Right lobe of liver (tissue), 6 donors: ENCODE measurements at regions not wholly inside any gene's neighbourhood (a gene's known extent, or its start where the extent isn't known, plus 50 kb on each side); places are given as distances from the start of the nearest gene placed in this dataset.
A peak's percentile ranks its signal among the peaks of the same experiment; 100 is the strongest.

Experiments
- ATAC-seq, 4 donors: fragments of 200-7000 bp; cut with Tn5 transposase; one replicate each; pipeline ENCODE4 v1.9.1; 2020; ENCODE audit warnings: mild to moderate bottlenecking in 4 of 4, moderate library complexity in 4 of 4
- DNase-seq, 3 donors: peaks; one replicate each; pipeline ENCODE4 v3.0.0-alpha.2; 2020
- H3K27ac ChIP-seq, 3 donors: fragments of 200-600 bp; one replicate each; pipeline ENCODE4 v1.8.0; 2022
- H3K27me3 ChIP-seq, 2 donors: fragments of 200-600 bp; one replicate each; pipeline ENCODE4 v1.8.0; 2022
- H3K36me3 ChIP-seq, 4 donors: fragments of 200-600 bp; sonication (generic) in 1 of 4; one replicate each; pipeline versions ENCODE4 v1.5.1 to v1.8.0; 2017 to 2022; ENCODE audit warnings: control low read depth in 1 of 4
- H3K4me1 ChIP-seq, 4 donors: fragments of 200-600 bp; sonication (generic) in 1 of 4; one replicate each; pipeline versions ENCODE4 v1.5.1 to v1.8.0; 2017 to 2022; ENCODE audit warnings: control low read depth in 1 of 4
- H3K4me3 ChIP-seq, 3 donors: fragments of 200-600 bp; one replicate each; pipeline ENCODE4 v1.8.0; 2022
- H3K9me3 ChIP-seq, 4 donors: fragments of 200-600 bp; sonication (generic) in 1 of 4; one replicate each; pipeline versions ENCODE4 v1.5.1 to v1.8.0; 2017 to 2022; ENCODE audit warnings: control low read depth in 1 of 4
- POLR2A ChIP-seq: fragments of 450-650 bp; IDR thresholded peaks from one replicate; pipeline ENCODE4 v1.6.1; 2017; ENCODE audit warnings: antibody characterized with exemption, mild to moderate bottlenecking
- WGBS: methylation state at CpG from one replicate; pipeline ENCODE4 v1.1.6; 2018; ENCODE audit warnings: low coverage, low lambda C conversion rate; ENCODE audit not compliant: insufficient coverage; ENCODE audit errors: missing lambda C conversion rate; 5-methylcytosine and 5-hydroxymethylcytosine counted together
- intact Hi-C, 2 donors: fragments of 100-400 bp; cut with DNase I; formaldehyde crosslinking; loops; one replicate each; pipeline versions ENCODE4 v1.11.2 to v1.14.1; 2022
- TF ChIP-seq, protein P1 (sequence below), 4 donors: fragments of 200-600 bp in 3 of 4; fragments of 450-650 bp in 1 of 4; IDR thresholded peaks; one replicate each; pipeline versions ENCODE4 v1.5.1 to v1.8.0; 2016 to 2022; ENCODE audit warnings: antibody characterized with exemption in 4 of 4, mild to moderate bottlenecking in 2 of 4
- donor health status: DM: no; HTN: yes; CAD: no.
- donor health status: DM: no; HTN: no; CAD: no.
- donor health status: DM: no; HTN: no; CAD: no.
- donor health status: DM: no; HTN: yes; CAD: no.
- donor health status: DM: no; HTN: yes; CAD: no.

DNA sequence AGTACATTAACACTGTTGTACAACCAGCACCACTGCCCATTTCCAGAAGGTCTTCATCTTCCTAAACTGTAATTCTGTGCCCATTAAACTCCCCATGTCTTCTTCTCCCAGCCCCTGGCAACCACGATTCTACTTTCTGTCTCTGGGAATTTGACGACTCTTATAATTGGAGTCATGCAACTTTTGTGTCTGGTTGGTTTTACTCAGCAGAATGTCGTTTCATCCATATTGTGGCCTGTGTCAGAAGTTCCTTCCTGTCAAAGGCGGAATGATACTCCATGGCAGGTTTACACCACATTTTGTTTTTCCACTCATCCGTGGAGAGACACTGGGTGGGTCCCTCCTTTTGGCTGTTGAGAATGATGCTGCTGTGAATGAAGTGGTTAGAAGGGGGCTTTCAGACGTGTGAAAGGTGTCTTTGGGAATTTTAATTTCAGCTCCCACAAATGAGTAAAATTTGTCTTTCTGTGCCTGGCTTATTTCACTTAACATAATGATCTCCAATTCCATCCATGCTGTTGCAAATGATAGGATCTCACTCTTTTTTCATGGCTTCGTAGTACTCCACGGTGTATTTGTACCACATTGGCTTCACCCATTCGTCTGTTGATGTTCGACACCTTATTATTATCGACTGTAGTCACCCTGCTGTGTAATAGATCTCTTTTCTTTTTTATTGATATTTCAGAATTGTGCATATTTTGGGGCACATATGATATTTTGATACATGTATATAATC, 86.1 kb upstream of the SEPTIN5 start:
- Histone ChIP-seq H3K27me3 (no peaks in the 10 kb centered on the region), H3K4me3 (no peak overlapping the region), H3K27ac (no peak overlapping the region), H3K36me3 (no peaks in the 10 kb centered on the region), H3K9me3 (no peaks in the 10 kb centered on the region), H3K4me1 (no peaks in the 10 kb centered on the region)
- DNase-seq, result no peak
- no peak for TF ChIP-seq POLR2A
- TF ChIP-seq, protein P1, sequence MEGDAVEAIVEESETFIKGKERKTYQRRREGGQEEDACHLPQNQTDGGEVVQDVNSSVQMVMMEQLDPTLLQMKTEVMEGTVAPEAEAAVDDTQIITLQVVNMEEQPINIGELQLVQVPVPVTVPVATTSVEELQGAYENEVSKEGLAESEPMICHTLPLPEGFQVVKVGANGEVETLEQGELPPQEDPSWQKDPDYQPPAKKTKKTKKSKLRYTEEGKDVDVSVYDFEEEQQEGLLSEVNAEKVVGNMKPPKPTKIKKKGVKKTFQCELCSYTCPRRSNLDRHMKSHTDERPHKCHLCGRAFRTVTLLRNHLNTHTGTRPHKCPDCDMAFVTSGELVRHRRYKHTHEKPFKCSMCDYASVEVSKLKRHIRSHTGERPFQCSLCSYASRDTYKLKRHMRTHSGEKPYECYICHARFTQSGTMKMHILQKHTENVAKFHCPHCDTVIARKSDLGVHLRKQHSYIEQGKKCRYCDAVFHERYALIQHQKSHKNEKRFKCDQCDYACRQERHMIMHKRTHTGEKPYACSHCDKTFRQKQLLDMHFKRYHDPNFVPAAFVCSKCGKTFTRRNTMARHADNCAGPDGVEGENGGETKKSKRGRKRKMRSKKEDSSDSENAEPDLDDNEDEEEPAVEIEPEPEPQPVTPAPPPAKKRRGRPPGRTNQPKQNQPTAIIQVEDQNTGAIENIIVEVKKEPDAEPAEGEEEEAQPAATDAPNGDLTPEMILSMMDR (IDR thresholded peaks at IDR 0.05), result no peak
- 79% methylated on average over 11 of the region's 11 CpGs for WGBS
- no peak for ATAC-seq
- intact Hi-C loops, result loop anchor here in 1 of 2 donors (5.0 kb wide), 1 partner anchor 136 kb away; no protein-coding TSS in a partner anchor

DNA sequence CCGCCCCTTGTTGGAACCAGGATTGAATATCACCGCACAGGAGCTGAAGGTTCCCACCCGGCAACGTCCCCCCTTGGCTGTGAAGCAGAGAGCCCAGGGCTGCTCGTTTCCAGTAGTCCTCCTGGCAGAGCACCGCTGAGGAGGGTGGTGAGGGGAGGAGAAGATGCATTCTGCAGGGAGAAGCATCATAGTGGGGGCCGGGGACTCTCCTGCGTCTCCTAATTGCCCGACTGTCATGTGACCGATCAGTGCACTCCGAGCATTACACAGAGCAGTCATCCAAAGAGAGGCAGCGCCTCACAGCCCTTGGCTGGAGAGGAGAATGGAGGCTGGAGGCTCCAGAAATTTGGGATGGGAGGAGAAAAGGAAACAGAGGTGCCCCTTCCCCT, 85.0 kb upstream of the SEPTIN5 start:
- 79% methylated on average over 7 of the region's 12 CpGs for WGBS
- intact Hi-C loops, result loop anchor here in 1 of 2 donors (5.0 kb wide), 1 partner anchor 137 kb away; no protein-coding TSS in a partner anchor
- Histone ChIP-seq H3K36me3 (no peaks in the 10 kb centered on the region), H3K4me1 (no peaks in the 10 kb centered on the region), H3K27me3 (no peaks in the 10 kb centered on the region), H3K4me3 (no peak overlapping the region), H3K9me3 (no peaks in the 10 kb centered on the region), H3K27ac (no peak overlapping the region)
- ATAC-seq, result no peak
- DNase-seq, result no peak
- TF ChIP-seq POLR2A, result no peak
- TF ChIP-seq, protein P1 (IDR thresholded peaks at IDR 0.05), result no peak

- Histone ChIP-seq H3K4me1 (no peaks in the 10 kb centered on the region), H3K4me3 (no peak overlapping the region), H3K27me3 (no peaks in the 10 kb centered on the region), H3K9me3 (no peaks in the 10 kb centered on the region), H3K36me3 (no peaks in the 10 kb centered on the region), H3K27ac (no peak overlapping the region)
- intact Hi-C loops, result loop anchor here (5.0 kb wide), 2 partner anchors 133 to 138 kb away; no protein-coding TSS in a partner anchor
- no peak for TF ChIP-seq POLR2A
- TF ChIP-seq, protein P1 (IDR thresholded peaks at IDR 0.05), result peak; percentile 88 to 98 (median 92)
- 16% methylated on average over 13 of the region's 13 CpGs for WGBS
- DNase-seq, result peak; percentile 71 to 80 (median 73)
- ATAC-seq, result peak; percentile 94 to 97 (median 97)
These were observed 84.4 kb upstream of the SEPTIN5 start for GRCh38 chr22:19629720-19630419.

GRCh38 chr22:19630614-19631013, 83.7 kb upstream of the SEPTIN5 start:
- DNase-seq (no peak), ATAC-seq (no peak)
- H3K4me3 ChIP-seq, result no peak overlapping the region
- intact Hi-C loops, result loop anchor here in 1 of 2 donors (5.0 kb wide), 1 partner anchor 133 kb away; no protein-coding TSS in a partner anchor
- no peak overlapping the region for H3K27ac ChIP-seq
- no peaks in the 10 kb centered on the region for H3K4me1 ChIP-seq
- no peak for TF ChIP-seq POLR2A
- TF ChIP-seq, protein P1 (IDR thresholded peaks at IDR 0.05), result no peak
- no peaks in the 10 kb centered on the region for H3K36me3 ChIP-seq
- H3K27me3 ChIP-seq, result no peaks in the 10 kb centered on the region
- WGBS, result 68% methylated on average over 4 of the region's 5 CpGs
- no peaks in the 10 kb centered on the region for H3K9me3 ChIP-seq
